Lower lobe of right lung (tissue), 2 donors: ENCODE measurements at regions not wholly inside any gene's neighbourhood (a gene's known extent, or its start where the extent isn't known, plus 50 kb on each side); places are given as distances from the start of the nearest gene placed in this dataset.

Experiments
- ATAC-seq, 2 donors: fragments of 200-7000 bp; cut with Tn5 transposase; one replicate each; pipeline ENCODE4 v1.9.1; 2020 to 2022; ENCODE audit warnings: mild to moderate bottlenecking in 2 of 2, moderate library complexity in 2 of 2
- DNase-seq: peaks from one replicate; pipeline ENCODE4 v3.0.0-alpha.2; 2020
- H3K27ac ChIP-seq: fragments of 200-600 bp; one replicate; pipeline ENCODE4 v1.8.0; 2022
- H3K27me3 ChIP-seq: fragments of 200-600 bp; one replicate; pipeline ENCODE4 v1.8.0; 2022; ENCODE audit warnings: low read depth
- H3K36me3 ChIP-seq: fragments of 200-600 bp; one replicate; pipeline ENCODE4 v1.8.0; 2022; ENCODE audit warnings: mild to moderate bottlenecking
- H3K4me1 ChIP-seq: fragments of 200-600 bp; one replicate; pipeline ENCODE4 v1.8.0; 2022
- H3K4me3 ChIP-seq: fragments of 200-600 bp; one replicate; pipeline ENCODE4 v1.8.0; 2022; ENCODE audit warnings: mild to moderate bottlenecking
- H3K9me3 ChIP-seq: fragments of 200-600 bp; one replicate; pipeline ENCODE4 v1.8.0; 2022
- CTCF ChIP-seq: fragments of 200-600 bp; IDR thresholded peaks from one replicate; pipeline ENCODE4 v1.8.0; 2022; ENCODE audit warnings: antibody characterized with exemption, mild to moderate bottlenecking
- intact Hi-C: fragments of 100-400 bp; cut with DNase I; formaldehyde crosslinking; loops from one replicate; pipeline ENCODE4 v1.11.0; 2022
- donor health status: DM: no; HTN: yes; CAD: no; lungs with severe emphysema.

GRCh38 chrX:68914479-68914946 is 85.7 kb downstream of the EFNB1 start:
- Histone ChIP-seq H3K4me1 (no peaks in the 10 kb centered on the region), H3K36me3 (no peaks in the 10 kb centered on the region), H3K4me3 (no peak overlapping the region), H3K9me3 (no peaks in the 10 kb centered on the region), H3K27ac (no peak overlapping the region), H3K27me3 (no peaks in the 10 kb centered on the region)
- DNase-seq = no peak
- intact Hi-C loops = no loop called here
- no peak for ATAC-seq
- TF ChIP-seq CTCF = no peak

- DNase-seq (no peak), ATAC-seq (no peak)
- Histone ChIP-seq H3K4me1 (no peaks in the 10 kb centered on the region), H3K4me3 (no peak overlapping the region), H3K9me3 (no peaks in the 10 kb centered on the region), H3K36me3 (no peaks in the 10 kb centered on the region), H3K27ac (no peak overlapping the region), H3K27me3 (no peaks in the 10 kb centered on the region)
- intact Hi-C loops = no loop called here
- TF ChIP-seq CTCF = no peak
Measured at GRCh38 chrX:68913249-68913547, 84.4 kb downstream of the EFNB1 start.

- H3K36me3 ChIP-seq = no peaks in the 10 kb centered on the region
- no peak for DNase-seq
- H3K27ac ChIP-seq = no peak overlapping the region
- no peak overlapping the region for H3K4me3 ChIP-seq
- intact Hi-C loops = no loop called here
- TF ChIP-seq CTCF = no peak
- no peaks in the 10 kb centered on the region for H3K4me1 ChIP-seq
- ATAC-seq = peak in 1 of 2 donors; percentile 59
- no peaks in the 10 kb centered on the region for H3K9me3 ChIP-seq
- no peaks in the 10 kb centered on the region for H3K27me3 ChIP-seq
Measured at GRCh38 chrX:68912113-68912512, 83.3 kb downstream of the EFNB1 start.

GRCh38 chrX:68910731-68911428 is 82.1 kb downstream of the EFNB1 start:
- no peaks in the 10 kb centered on the region for H3K4me1 ChIP-seq
- no peak overlapping the region for H3K4me3 ChIP-seq
- no peak for TF ChIP-seq CTCF
- DNase-seq (no peak), ATAC-seq (no peak)
- H3K27ac ChIP-seq = no peak overlapping the region
- H3K36me3 ChIP-seq = no peaks in the 10 kb centered on the region
- H3K9me3 ChIP-seq = no peaks in the 10 kb centered on the region
- H3K27me3 ChIP-seq = no peaks in the 10 kb centered on the region
- intact Hi-C loops = no loop called here

GRCh38 chrX:68909945-68910344 is 81.1 kb downstream of the EFNB1 start:
- no peak for ATAC-seq
- no peaks in the 10 kb centered on the region for H3K27me3 ChIP-seq
- no peak overlapping the region for H3K4me3 ChIP-seq
- no peak overlapping the region for H3K27ac ChIP-seq
- no peaks in the 10 kb centered on the region for H3K9me3 ChIP-seq
- H3K4me1 ChIP-seq = no peaks in the 10 kb centered on the region
- TF ChIP-seq CTCF = no peak
- no peaks in the 10 kb centered on the region for H3K36me3 ChIP-seq
- intact Hi-C loops = no loop called here
- DNase-seq = no peak
